ENCODE measurements at regions not wholly inside any gene's neighbourhood (a gene's known extent, or its start where the extent isn't known, plus 50 kb on each side); places are given as distances from the start of the nearest gene placed in this dataset.
"Not testable (repeated sequence)": the region's sequence is repeated elsewhere in the genome, so short reads cannot be mapped to it uniquely, and the experiment has no call there.

GRCh38 chr15:35992791-35993190, 446.8 kb upstream of the DPH6 start:
- no peak for DNase-seq (ENCODE audit: low spot score)

DNA sequence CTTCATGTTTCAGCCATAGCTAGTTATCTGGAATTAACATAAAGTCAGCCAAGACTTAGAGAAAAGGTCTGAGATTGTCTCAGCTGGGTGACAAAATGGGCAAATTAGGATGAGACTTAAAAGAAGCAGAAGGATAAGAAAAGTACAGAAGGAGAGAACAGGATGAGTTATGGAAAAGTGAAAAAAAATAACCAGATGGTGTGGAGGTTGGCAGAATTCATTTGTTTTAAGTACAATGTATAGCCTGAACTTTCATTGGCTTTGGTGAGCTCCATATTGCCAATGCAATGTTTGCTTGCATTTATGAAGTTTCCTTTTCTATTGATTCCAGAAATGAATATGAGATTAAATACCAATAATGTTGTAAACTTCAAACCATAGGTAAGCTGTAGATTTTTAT, 447.2 kb upstream of the DPH6 start:
- DNase-seq (ENCODE audit: low spot score), result no peak

GRCh38 chr15:35994876-35995275, 448.9 kb upstream of the DPH6 start:
- no peak for DNase-seq (ENCODE audit: low spot score)

DNA sequence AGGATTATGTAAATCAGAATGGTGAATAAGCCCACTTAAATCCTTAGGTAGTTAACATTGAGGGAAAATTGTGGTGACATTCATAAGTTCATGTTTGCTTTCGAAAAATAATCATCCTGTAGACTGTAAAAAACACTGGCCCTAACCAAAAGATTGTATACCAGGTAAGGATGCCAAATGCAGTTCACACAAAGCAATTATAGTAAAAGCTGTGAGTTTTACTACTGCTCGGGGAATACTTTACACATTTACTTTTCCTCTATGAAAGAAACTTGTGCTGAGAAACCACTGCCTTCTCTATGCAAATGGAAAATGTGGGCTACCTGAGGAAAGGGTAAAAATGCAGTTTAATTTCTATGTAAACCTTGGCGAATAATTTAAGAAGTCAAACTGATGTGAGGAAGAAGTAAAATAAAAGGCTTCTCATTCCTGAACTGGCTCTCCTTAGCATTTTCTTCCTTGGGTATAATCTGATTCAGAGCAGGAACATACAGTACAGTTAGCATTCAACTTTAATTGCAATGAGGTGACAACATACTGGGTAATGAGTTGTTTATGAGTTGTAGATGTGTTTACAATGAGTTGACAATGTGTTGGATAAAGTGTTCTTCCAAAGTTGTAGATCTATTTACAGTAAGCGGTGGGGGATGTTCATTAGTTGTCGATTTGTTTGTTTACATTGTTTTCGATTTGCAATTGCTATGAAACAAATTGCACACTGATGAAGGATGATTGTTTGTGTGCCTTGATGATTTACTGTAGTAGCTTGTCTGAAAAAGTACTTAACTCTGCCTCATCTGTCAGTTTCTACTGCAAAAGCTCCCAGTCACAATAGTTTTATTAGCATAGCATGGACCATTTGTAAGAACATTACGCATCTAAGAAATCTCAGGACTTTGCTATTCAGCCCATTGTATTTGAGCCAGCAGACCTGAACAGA, 453.0 kb upstream of the DPH6 start:
- no peak for DNase-seq (ENCODE audit: low spot score)

DNA sequence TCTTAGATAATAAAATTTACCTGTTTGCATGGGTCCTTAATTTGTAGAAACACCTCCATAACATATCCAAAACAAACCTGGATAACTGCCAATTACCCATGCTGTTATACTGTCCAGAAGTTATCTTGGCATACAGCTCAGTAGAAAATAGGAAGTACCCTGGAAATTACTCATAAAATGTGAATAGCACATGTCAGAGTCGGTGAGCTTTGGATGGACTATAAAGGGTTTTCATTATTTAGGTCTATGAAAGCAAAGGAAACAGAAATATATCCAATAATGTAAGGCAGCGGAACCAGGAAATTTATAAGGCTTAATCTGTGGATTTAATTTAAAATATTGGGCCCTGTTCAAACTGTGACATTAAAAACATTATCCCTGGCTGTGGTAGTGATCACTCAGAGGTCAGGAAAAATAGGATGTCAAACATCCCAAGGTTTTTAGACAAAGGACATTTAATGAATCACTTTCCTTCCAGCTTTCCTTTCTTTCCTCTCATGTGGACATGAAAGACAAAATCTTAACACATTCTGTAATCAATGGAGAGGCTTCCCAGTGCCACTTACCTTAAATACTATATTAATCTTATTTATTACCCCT, 459.0 kb upstream of the DPH6 start:
- no peak for DNase-seq (ENCODE audit: low spot score)

- DNase-seq (ENCODE audit: low spot score), result no peak
Measured at GRCh38 chr15:36005542-36005941, 459.6 kb upstream of the DPH6 start.

DNA sequence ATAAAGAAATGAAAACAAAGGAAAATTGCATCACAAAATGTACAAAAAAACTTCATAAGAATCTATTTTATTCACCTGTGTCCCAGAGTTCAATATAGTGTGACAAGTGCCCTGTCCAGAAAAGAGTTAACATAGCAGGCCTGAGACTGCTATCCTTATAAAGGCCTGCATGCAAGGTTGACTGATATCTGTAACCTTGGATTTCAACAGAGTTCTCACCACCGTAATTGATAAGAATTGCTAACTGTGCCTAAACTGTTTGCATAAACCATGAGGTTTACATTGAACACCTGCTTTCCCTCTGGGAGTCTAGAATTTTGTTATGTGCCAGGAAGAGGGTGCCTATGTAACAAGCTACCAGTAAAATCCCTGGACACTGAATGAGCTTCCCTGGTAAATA, 461.7 kb upstream of the DPH6 start:
- no peak for DNase-seq (ENCODE audit: low spot score)

GRCh38 chr15:36008719-36009118, 462.8 kb upstream of the DPH6 start:
- no peak for DNase-seq (ENCODE audit: low spot score)

- DNase-seq (ENCODE audit: low spot score), result no peak
Measured at GRCh38 chr15:36024031-36024688, 478.2 kb upstream of the DPH6 start.

DNA sequence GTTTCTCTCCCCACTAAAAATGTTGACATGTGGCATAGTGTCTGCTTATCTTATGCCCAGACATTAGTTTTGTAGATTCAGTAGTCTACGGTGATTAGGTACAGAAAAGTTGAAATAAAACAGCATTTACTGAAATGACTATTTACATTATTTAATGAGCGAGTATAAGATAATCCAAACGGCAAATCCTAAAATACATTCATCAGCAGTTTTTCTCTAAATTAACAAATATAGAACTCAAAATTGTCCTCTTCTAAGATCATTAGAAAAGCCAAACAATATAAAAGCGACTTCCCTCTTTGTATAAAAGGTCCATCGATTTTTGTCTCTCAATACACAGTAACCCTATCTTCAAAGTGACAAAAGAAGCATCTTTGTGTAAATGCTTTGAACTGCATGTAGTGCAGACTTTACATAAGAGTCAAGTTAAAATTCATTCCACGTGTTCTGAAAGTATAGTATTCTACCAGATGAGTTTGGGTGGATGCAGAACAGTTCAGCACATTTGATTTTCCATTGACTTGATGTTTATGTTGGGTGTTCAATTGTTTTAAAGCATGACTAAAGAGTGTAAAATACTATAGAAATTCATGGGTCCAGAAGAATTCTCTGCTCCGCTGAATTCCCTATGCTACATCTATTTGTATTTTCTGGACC, 480.8 kb upstream of the DPH6 start:
- no peak for DNase-seq (ENCODE audit: low spot score)

GRCh38 chr15:36029606-36030210, 483.7 kb upstream of the DPH6 start:
- no peak for DNase-seq (ENCODE audit: low spot score)

DNA sequence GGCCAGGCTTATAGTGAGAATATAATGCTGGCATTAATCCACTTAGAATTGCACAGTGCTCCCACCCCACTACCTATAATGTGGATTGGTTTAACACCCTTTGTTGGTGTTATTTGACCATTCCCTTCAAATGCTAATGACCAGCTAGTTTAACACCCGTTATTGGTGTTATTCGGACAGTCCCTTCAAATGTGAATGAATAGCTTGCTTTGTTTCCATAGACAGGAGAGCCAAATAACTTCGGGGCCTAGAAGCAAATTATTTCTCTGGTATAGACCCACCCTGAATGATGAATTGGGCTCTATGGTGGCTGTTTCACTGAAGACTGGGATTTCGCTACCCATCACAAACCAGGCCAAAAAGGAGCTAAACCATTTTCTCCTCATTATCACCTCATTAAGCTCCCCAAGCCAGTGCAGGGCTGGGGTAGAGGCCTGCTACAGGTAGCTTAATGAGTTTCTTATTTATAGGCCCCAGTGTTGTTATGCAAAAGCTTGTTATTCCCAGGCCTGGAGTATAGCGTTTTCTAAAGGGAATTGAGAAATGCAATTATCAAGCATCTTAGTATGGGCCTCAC, 494.1 kb upstream of the DPH6 start:
- no peak for DNase-seq (ENCODE audit: low spot score)

- DNase-seq (ENCODE audit: low spot score), result not testable (repeated sequence)
Measured at GRCh38 chr15:36047018-36047716, 501.2 kb upstream of the DPH6 start.

- DNase-seq (ENCODE audit: low spot score), result no peak
Measured at GRCh38 chr15:36050899-36051298, 504.9 kb upstream of the DPH6 start.

GRCh38 chr15:36052641-36053040, 506.7 kb upstream of the DPH6 start:
- not testable (repeated sequence) for DNase-seq (ENCODE audit: low spot score)

- no peak for DNase-seq (ENCODE audit: low spot score)
Measured at GRCh38 chr15:36053746-36054145, 507.8 kb upstream of the DPH6 start.

- no peak for DNase-seq (ENCODE audit: low spot score)
Measured at GRCh38 chr15:36059596-36059995, 513.6 kb upstream of the DPH6 start.

DNA sequence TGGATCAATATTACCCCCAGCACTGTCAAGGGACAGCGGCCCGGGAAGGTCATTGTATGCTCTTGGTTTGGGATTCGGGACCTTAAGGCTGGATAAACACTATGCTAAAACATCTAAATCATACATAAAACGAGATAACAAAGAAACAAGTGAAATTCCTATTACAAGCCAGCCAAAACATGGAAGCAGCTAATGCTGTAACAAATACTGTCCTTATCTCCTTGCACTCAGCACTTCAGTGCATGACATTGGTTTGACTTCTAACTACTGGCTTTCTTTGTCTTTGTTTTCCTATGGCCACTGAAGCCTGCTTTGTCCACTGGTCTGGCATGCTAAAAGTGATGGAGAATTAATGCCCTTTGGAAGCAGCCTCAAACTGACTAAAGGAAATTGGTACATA, 516.4 kb upstream of the DPH6 start:
- peak; percentile 10 for DNase-seq (ENCODE audit: low spot score)

DNA sequence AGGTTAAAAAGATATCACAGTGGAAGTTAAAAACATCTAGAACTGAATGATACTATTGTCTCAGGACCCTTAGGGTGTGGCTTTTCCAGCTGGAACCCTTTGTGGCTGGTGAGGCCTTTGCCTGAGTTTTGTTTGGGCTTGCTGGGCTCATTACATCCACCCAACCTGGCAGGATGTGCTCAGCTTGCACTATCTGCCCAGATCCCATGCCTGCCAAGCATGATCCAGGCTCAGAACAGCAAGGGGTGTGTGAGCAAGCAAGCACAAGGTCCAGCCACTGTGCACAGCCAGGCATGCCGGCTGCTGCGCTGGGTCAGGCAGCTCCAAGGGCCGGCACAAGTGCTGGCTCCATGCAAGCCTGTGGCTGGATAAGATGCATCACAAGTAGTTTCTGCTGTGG, 512.7 kb upstream of the CDIN1 start:
- DNase-seq (ENCODE audit: low spot score), result no peak

DNA sequence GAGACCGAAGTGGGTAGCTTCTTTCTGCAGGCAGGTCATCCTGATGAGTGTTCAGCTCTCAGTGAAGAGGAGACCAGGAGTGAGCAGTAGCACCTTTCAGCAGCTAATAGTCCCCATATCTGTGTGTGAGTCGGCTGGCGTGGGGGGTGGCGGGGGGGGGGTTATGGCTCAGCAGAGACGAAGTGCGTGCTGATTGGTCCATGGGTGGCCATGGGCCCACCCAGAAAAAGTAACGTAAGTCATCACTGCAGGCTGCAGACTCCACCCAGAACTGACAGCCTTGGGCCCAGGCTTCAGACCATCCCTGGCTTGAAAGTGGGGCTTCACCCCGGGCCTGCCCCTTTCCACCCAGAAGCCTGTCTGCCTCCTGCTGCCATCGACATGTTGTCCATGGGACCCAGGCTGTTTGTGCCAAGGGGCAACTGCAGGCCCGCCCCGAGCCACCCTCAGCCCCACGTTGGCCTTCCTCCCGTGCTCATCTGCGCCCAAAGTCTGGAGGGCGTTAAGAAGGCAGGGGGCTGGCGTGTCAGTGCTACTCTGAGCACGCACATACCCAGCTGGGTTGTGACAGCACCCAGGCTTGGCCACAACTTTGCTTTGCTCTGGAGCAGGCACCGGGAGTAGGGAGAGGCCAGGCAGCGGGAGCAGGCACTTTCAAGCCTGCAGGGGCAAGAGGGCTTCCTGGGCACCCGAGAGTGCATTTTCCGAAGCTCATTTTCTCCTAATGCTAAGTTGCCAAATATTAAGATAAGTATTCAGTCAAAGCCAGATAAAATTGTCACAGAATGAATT, 511.7 kb upstream of the CDIN1 start:
- no peak for DNase-seq (ENCODE audit: low spot score)
